Stimulated activated memory B cell treated with anti-CD40 and anti-IgM and Interleukin-4, amounts not matched to agents 10 μg/mL and 1 μg/mL and 100 μg/mL, for 72 hours (primary cell): ENCODE measurements at regions not wholly inside any gene's neighbourhood (a gene's known extent, or its start where the extent isn't known, plus 50 kb on each side); places are given as distances from the start of the nearest gene placed in this dataset.

Experiments used
- ATAC-seq: fragments of 150-1000 bp; cut with Tn5 transposase; 2 replicates; pipeline ENCODE4 v1.10.0; 2021
- H3K27ac Mint-ChIP-seq: one replicate; pipeline ENCODE4 v1.8.0; 2022; ENCODE audit warnings: mild to moderate bottlenecking, mixed read lengths
- H3K27me3 Mint-ChIP-seq: one replicate; pipeline ENCODE4 v1.8.0; 2022; ENCODE audit warnings: mixed read lengths
- H3K36me3 Mint-ChIP-seq: one replicate; pipeline ENCODE4 v1.8.0; 2022; ENCODE audit warnings: mixed read lengths
- H3K4me1 Mint-ChIP-seq: one replicate; pipeline ENCODE4 v1.8.0; 2022; ENCODE audit warnings: mixed read lengths
- H3K4me3 Mint-ChIP-seq: one replicate; pipeline ENCODE4 v1.8.0; 2022; ENCODE audit warnings: mild to moderate bottlenecking, moderate library complexity, mixed read lengths
- H3K9me3 Mint-ChIP-seq: one replicate; pipeline ENCODE4 v1.8.0; 2022; ENCODE audit warnings: mixed read lengths

GRCh38 chr12:47396902-47397663 lies 308.7 kb downstream of the RPAP3 start:
- H3K27ac Mint-ChIP-seq, result peak overlapping the region; percentile 97
- H3K4me3 Mint-ChIP-seq, result peak overlapping the region; percentile 13
- peaks cover 90% of the 10 kb centered on the region for H3K4me1 Mint-ChIP-seq
- H3K36me3 Mint-ChIP-seq, result peaks cover 55% of the 10 kb centered on the region
- H3K9me3 Mint-ChIP-seq, result peaks cover 16% of the 10 kb centered on the region
- peak; percentile 86 for ATAC-seq
- no peaks in the 10 kb centered on the region for H3K27me3 Mint-ChIP-seq

GRCh38 chr12:47394070-47394469 lies 311.8 kb downstream of the RPAP3 start:
- Mint-ChIP-seq H3K4me3 (peak overlapping the region; percentile 63), H3K27me3 (no peaks in the 10 kb centered on the region), H3K27ac (peak overlapping the region; percentile 97), H3K36me3 (peaks cover 35% of the 10 kb centered on the region), H3K4me1 (peaks cover 90% of the 10 kb centered on the region), H3K9me3 (peaks cover 12% of the 10 kb centered on the region)
- ATAC-seq, result no peak

DNA sequence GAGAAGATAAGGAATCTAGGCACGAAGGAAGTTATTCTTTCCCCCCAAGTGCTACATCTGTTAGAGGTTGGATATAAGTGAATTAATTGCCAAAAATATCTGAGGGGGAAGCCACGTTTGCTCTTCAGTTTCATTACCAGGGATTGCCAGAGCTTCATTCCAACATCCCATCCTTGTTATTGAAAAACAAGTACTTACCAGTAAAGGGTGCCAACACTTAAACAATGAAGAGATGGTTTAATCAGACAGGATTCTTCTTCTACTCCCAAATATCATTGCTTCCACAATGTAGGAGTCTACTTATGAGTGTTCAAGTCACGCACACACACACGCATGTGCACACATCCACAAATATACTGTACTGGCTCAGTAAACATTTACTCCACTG lies 312.4 kb downstream of the RPAP3 start:
- peak overlapping the region; percentile 97 for H3K27ac Mint-ChIP-seq
- no peak overlapping the region for H3K4me3 Mint-ChIP-seq
- H3K27me3 Mint-ChIP-seq, result no peaks in the 10 kb centered on the region
- no peak for ATAC-seq
- H3K9me3 Mint-ChIP-seq, result peaks cover 12% of the 10 kb centered on the region
- peaks cover 91% of the 10 kb centered on the region for H3K4me1 Mint-ChIP-seq
- H3K36me3 Mint-ChIP-seq, result peaks cover 32% of the 10 kb centered on the region

DNA sequence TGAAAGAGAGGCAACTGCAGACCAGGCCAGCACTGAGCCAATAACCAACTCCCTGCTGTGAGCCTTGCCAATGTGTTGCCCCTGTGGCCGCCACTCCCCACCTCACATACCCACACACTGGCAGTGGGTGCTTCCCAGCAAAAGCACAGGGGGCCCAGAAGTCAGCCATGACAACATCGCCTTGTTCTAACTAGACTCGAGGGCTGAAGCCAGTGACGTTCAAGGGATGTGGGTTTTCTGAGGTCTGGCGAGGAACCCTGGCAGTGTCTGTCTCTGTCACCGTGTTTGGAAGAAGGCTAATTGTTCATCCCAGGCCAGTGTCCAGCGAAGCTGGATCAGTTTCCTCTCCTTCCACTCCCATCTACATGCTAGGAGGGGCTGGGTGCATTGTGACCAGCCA lies 311.8 kb upstream of the AMIGO2 start:
- H3K36me3 Mint-ChIP-seq, result peaks cover 19% of the 10 kb centered on the region
- ATAC-seq, result peak; percentile 50
- peaks cover 11% of the 10 kb centered on the region for H3K9me3 Mint-ChIP-seq
- H3K4me3 Mint-ChIP-seq, result peak overlapping the region; percentile 17
- peaks cover 79% of the 10 kb centered on the region for H3K4me1 Mint-ChIP-seq
- H3K27me3 Mint-ChIP-seq, result no peaks in the 10 kb centered on the region
- H3K27ac Mint-ChIP-seq, result peak overlapping the region; percentile 97

GRCh38 chr12:47388712-47389111 lies 309.0 kb upstream of the AMIGO2 start:
- Mint-ChIP-seq H3K4me1 (peaks cover 69% of the 10 kb centered on the region), H3K9me3 (peaks cover 4% of the 10 kb centered on the region), H3K27me3 (no peaks in the 10 kb centered on the region), H3K36me3 (peaks cover 6% of the 10 kb centered on the region), H3K27ac (peak overlapping the region; percentile 97), H3K4me3 (no peak overlapping the region)
- ATAC-seq, result no peak

- peaks cover 6% of the 10 kb centered on the region for H3K36me3 Mint-ChIP-seq
- ATAC-seq, result no peak
- H3K27ac Mint-ChIP-seq, result peak overlapping the region; percentile 65
- H3K27me3 Mint-ChIP-seq, result no peaks in the 10 kb centered on the region
- H3K9me3 Mint-ChIP-seq, result peaks cover 4% of the 10 kb centered on the region
- peaks cover 69% of the 10 kb centered on the region for H3K4me1 Mint-ChIP-seq
- no peak overlapping the region for H3K4me3 Mint-ChIP-seq
Observed at GRCh38 chr12:47387994-47388393, 308.2 kb upstream of the AMIGO2 start.

- Mint-ChIP-seq H3K4me1 (peaks cover 60% of the 10 kb centered on the region), H3K27ac (peak overlapping the region; percentile 60)
Observed at GRCh38 chr12:47385653-47386052, 305.9 kb upstream of the AMIGO2 start.

DNA sequence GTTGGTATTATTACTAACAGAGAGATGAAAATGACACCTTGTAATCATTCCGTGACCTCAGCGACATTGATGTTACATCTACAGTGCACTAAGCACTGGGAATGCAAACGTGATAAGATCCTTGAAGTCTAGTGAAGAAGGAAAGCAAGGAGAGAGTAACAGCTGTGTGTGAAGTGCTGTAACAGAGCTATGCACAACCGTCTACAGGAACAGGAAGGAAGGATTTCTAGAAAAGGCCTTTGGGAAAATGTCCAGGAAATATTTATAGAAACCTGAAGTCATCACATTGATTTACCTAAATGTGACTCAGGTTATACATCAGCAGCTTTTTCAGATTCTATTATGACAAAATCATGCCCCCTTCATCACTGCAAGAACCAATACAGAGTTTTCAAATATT lies 304.2 kb upstream of the AMIGO2 start:
- no peak for ATAC-seq
- Mint-ChIP-seq H3K27ac (peak overlapping the region; percentile 60), H3K4me1 (peaks cover 52% of the 10 kb centered on the region), H3K36me3 (no peaks in the 10 kb centered on the region), H3K4me3 (no peak overlapping the region), H3K9me3 (peaks cover 3% of the 10 kb centered on the region), H3K27me3 (no peaks in the 10 kb centered on the region)

More at GRCh38 chr12:47385653-47386052, 305.9 kb upstream of the AMIGO2 start:
- Mint-ChIP-seq H3K36me3 (no peaks in the 10 kb centered on the region), H3K9me3 (peaks cover 5% of the 10 kb centered on the region), H3K27me3 (no peaks in the 10 kb centered on the region), H3K4me3 (no peak overlapping the region)
- ATAC-seq, result no peak

DNA sequence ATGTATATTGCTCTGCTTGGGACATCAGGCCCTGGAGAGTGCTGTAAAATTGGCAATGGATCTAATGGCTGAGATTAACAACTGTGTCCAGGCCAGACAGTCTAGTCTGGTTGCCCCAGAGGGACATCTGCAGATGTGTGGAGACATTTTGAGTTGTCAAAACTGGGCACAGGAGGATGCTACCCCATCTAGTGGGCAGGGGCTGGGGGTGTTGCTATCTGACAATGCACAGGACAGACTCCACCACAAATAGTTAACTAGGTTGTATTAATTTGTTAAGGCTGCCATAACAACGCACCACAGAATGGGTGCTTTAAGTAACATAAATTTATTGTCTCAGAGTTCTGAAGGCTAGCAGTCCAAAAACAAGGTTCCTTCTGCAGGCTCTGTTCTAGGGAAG lies 302.5 kb upstream of the AMIGO2 start:
- ATAC-seq, result no peak

GRCh38 chr12:47378907-47379306 lies 299.1 kb upstream of the AMIGO2 start:
- Mint-ChIP-seq H3K9me3 (peaks cover 3% of the 10 kb centered on the region), H3K27ac (peak overlapping the region; percentile 66), H3K4me1 (peaks cover 32% of the 10 kb centered on the region), H3K27me3 (no peaks in the 10 kb centered on the region), H3K4me3 (no peak overlapping the region), H3K36me3 (peaks cover 9% of the 10 kb centered on the region)
- no peak for ATAC-seq

More for the DNA sequence above, 302.5 kb upstream of the AMIGO2 start:
- no peaks in the 10 kb centered on the region for H3K27me3 Mint-ChIP-seq
- no peaks in the 10 kb centered on the region for H3K36me3 Mint-ChIP-seq
- H3K27ac Mint-ChIP-seq, result peak overlapping the region; percentile 60
- H3K4me3 Mint-ChIP-seq, result no peak overlapping the region
- H3K9me3 Mint-ChIP-seq, result peaks cover 3% of the 10 kb centered on the region
- peaks cover 48% of the 10 kb centered on the region for H3K4me1 Mint-ChIP-seq

DNA sequence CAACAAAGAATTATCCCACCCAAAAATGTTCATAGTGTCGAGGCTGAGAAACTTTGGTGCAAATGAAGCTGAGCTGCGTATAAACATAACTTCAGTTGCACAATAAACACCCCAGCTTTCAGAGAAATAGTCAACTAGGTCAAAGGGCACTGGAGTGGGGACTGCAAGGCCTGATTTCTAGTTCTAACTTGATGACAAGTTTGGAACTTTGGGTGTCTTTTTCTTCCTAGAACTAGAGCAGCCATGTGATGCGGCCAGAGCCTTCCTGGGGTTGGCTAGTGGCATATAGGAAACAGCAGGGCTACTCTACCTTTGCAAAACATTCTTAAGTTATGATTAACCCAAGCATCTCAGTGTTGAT lies 298.4 kb upstream of the AMIGO2 start:
- peaks cover 30% of the 10 kb centered on the region for H3K4me1 Mint-ChIP-seq
- no peak overlapping the region for H3K27ac Mint-ChIP-seq

DNA sequence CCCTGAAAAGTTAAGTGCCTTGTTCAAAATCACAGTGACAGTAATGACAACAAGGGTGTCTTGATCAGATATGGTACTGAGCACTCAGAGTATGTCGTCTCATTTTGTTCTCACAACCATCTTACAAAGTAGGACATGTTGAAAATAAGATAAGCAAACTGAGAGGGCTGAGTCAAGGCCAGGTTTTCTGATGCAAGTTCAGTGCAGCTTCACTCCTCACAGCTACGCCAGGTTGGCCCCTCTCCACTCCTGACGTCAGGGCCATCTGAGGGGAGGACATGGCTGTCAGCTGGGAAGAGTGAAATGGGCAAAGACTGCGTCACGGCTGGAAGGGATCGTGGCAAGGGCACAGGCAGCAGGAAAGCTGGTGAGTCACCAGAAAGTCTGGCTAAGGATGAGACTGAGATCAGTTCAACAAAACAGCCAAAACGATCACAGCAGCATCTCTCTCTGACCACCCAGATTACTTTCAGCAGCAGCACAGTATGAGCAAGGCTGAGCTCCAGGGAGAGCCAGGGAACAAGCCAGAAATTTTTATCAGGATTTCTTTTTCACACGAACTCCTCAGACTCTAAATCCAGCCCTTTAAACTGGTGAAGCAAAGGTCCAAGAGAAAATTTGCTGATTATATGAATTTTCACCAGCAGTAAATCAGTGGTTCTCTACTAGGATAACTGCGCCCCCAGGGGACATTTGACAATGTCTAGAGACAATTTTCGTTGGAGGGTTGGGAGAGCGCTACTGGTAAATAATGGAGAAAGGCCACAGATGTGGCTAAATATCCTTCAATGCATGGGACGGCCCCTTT lies 297.9 kb upstream of the AMIGO2 start:
- peaks cover 10% of the 10 kb centered on the region for H3K9me3 Mint-ChIP-seq
- no peak overlapping the region for H3K4me3 Mint-ChIP-seq
- H3K4me1 Mint-ChIP-seq, result peaks cover 24% of the 10 kb centered on the region
- no peak overlapping the region for H3K27ac Mint-ChIP-seq
- no peak for ATAC-seq
- no peaks in the 10 kb centered on the region for H3K27me3 Mint-ChIP-seq
- peaks cover 17% of the 10 kb centered on the region for H3K36me3 Mint-ChIP-seq

More for the DNA sequence above, 298.4 kb upstream of the AMIGO2 start:
- no peak for ATAC-seq
- no peak overlapping the region for H3K4me3 Mint-ChIP-seq
- H3K9me3 Mint-ChIP-seq, result peaks cover 10% of the 10 kb centered on the region
- H3K36me3 Mint-ChIP-seq, result peaks cover 16% of the 10 kb centered on the region
- H3K27me3 Mint-ChIP-seq, result no peaks in the 10 kb centered on the region

DNA sequence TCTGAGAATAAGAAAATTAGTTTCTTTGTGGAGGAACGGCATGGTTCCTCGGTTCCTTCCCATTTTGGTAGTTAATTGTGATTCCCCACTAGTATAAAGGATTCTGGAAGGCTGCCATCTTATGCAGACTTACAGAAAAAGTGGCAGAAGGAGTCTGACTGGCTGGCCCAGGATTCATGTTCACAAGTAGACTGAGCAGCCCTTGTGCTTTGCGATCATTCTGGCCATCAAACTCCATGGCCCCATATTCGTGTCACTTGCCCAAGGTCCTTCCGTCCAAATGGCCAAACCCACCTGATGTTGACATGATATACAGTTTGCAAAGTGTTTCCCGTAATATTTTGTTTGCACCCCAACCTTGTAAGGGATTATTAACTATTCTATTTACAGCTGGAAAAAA lies 297.2 kb upstream of the AMIGO2 start:
- Mint-ChIP-seq H3K9me3 (peaks cover 10% of the 10 kb centered on the region), H3K27ac (no peak overlapping the region), H3K36me3 (peaks cover 17% of the 10 kb centered on the region), H3K4me1 (peaks cover 17% of the 10 kb centered on the region), H3K27me3 (no peaks in the 10 kb centered on the region), H3K4me3 (no peak overlapping the region)
- no peak for ATAC-seq

DNA sequence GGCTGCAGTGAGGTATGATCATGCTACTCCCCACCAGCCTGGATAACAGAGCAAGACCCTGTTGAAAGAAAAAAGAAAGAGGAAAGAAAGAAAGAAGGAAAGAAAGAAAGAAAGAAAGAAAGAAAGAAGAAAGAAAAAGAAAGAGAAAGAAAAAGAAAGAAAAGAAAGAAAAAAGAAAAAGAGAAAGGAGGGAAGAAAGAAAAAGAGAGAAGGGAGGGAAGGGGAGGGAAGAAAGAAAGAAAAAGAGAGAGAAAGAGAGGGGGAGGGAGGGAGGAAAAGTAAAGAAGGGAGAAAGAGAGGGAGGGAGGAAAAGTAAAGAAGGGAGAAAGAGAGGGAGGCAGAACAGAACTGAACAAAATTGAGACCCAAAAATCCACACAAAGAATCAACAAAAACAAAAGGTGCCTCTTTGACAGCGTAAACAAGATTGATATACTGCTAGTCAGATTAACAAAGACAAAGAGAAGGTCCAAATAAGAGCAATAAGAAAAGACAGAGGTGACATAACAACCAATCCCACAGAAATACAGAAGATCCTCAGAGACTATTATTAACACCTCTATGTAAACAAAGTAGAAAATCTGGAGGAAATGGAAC lies 293.9 kb upstream of the AMIGO2 start:
- no peak for ATAC-seq
- Mint-ChIP-seq H3K4me3 (no peak overlapping the region), H3K27me3 (no peaks in the 10 kb centered on the region), H3K27ac (peak overlapping the region; percentile 35), H3K9me3 (peaks cover 7% of the 10 kb centered on the region), H3K4me1 (peaks cover 7% of the 10 kb centered on the region), H3K36me3 (peaks cover 17% of the 10 kb centered on the region)

DNA sequence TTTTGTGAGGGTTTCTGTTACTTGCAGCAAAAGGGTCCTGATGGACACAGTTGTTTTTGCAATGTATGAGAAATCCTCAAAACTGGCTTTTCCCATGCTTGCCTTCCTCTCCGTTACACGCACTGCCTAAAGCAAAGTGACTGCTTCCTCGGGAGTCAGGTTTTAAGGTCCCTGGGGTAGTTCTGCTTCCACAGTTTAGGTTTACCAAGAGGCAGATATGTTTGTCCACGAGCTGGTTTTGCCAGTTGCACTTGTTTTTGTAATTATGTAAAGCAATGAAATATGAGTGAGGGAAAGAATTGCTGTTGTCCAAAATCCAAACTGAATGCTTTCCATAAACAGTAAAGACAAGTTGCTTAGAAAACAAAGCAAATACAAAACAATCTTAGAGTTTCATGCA lies 290.7 kb upstream of the AMIGO2 start:
- Mint-ChIP-seq H3K27me3 (no peaks in the 10 kb centered on the region), H3K4me1 (peaks cover 5% of the 10 kb centered on the region), H3K36me3 (peaks cover 17% of the 10 kb centered on the region), H3K9me3 (peaks cover 7% of the 10 kb centered on the region), H3K27ac (no peak overlapping the region), H3K4me3 (no peak overlapping the region)
- ATAC-seq, result no peak
